ENCODE measurements at regions not wholly inside any gene's neighbourhood (a gene's known extent, or its start where the extent isn't known, plus 50 kb on each side); places are given as distances from the start of the nearest gene placed in this dataset.

DNA sequence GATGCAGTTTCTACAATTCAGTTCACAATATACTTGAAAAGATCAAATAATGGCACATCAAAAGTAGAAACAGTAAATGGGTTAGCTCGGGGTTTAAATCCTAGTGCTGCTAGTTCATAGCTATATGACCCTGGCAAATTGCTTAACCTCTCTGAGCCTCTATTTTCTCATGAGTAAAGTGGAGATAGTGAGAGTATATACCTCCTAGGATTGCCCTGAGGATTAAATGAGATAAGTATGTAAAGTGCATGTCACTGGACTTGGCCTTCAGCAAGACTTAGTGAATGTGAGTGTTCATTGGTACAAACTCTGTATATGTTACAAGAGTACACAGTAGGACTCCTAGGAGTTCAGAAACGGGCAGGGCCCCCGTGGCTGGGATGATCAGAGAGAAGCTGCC is 248.3 kb downstream of the DLEU7 start:
- Mint-ChIP-seq H3K36me3 (ENCODE audit: insufficient read depth in 1 of 3, low read depth in 3 of 3) (no peaks in the 10 kb centered on the region), H3K27me3 (ENCODE audit: low read depth) (peaks cover 1% of the 10 kb centered on the region), H3K9me3 (no peaks in the 10 kb centered on the region), H3K4me3 (no peak overlapping the region), H3K27ac (no peak overlapping the region), H3K4me1 (peaks cover 23 to 27% of the 10 kb centered on the region in 2 experiments)
- Histone ChIP-seq H3K23ac (ENCODE audit: insufficient read length, low read depth, low read length) (no peak overlapping the region), H3K27ac (ENCODE audit: insufficient read length, low read depth, low read length) (no peak overlapping the region), H2AFZ (ENCODE audit: low read length) (no peak overlapping the region), H3K4ac (ENCODE audit: low read depth, low read length) (no peak overlapping the region), H2BK5ac (ENCODE audit: insufficient read length, low read length) (no peak overlapping the region), H3K18ac (ENCODE audit: insufficient read length, low read depth, low read length) (no peak overlapping the region), H2BK120ac (ENCODE audit: low read depth, low read length, poor library complexity, severe bottlenecking) (no peak overlapping the region), H3K27me3 (ENCODE audit: insufficient read depth, low read length) (no peaks in the 10 kb centered on the region), H4K8ac (replicated peaks; ENCODE audit: insufficient read length, low read depth, low read length) (no peak overlapping the region), H2BK12ac (ENCODE audit: insufficient read length, low read depth, low read length) (no peak overlapping the region), H3K14ac (ENCODE audit: insufficient read depth, low read length) (no peak overlapping the region), H2BK20ac (ENCODE audit: low read depth, low read length, poor library complexity, severe bottlenecking) (no peak overlapping the region), H2AK5ac (ENCODE audit: insufficient read length, low read length) (no peak overlapping the region), H3K9me3 (ENCODE audit: control insufficient read depth, low read depth, low read length) (no peaks in the 10 kb centered on the region), H3K56ac (ENCODE audit: insufficient read length, low read depth, low read length) (no peak overlapping the region), H3K79me2 (ENCODE audit: insufficient read depth, low read length) (no peaks in the 10 kb centered on the region), H2BK15ac (ENCODE audit: low read depth, low read length) (no peak overlapping the region), H3K4me2 (ENCODE audit: insufficient read depth, insufficient read length, low read length) (no peak overlapping the region), H4K5ac (ENCODE audit: insufficient read length, low read depth, low read length) (no peak overlapping the region), H4K20me1 (ENCODE audit: control insufficient read depth, insufficient read depth, insufficient read length) (no peaks in the 10 kb centered on the region), H3T11ph (ENCODE audit: low read length) (no peak overlapping the region), H3K4me1 (ENCODE audit: insufficient read depth, low read length) (no peaks in the 10 kb centered on the region), H3K79me1 (ENCODE audit: insufficient read depth, low read depth, low read length, poor library complexity, severe bottlenecking) (no peaks in the 10 kb centered on the region), H3K23me2 (ENCODE audit: insufficient read length, low read depth, low read length, poor library complexity, severe bottlenecking) (no peaks in the 10 kb centered on the region), H4K91ac (ENCODE audit: insufficient read length, low read depth, low read length) (no peak overlapping the region), H3K9ac (ENCODE audit: extremely low read depth, insufficient read length, low read length) (no peak overlapping the region)
- no peak for DNase-seq
- TF ChIP-seq CTCF (conservative IDR thresholded peaks at IDR 0.05): no peak
- WGBS (ENCODE audit: extremely low coverage, insufficient read length, low lambda C conversion rate): no CpG with 5 or more reads among the region's 3 CpGs

All from H9 (cell line).